ENCODE measurements at regions not wholly inside any gene's neighbourhood (a gene's known extent, or its start where the extent isn't known, plus 50 kb on each side); places are given as distances from the start of the nearest gene placed in this dataset.

DNA sequence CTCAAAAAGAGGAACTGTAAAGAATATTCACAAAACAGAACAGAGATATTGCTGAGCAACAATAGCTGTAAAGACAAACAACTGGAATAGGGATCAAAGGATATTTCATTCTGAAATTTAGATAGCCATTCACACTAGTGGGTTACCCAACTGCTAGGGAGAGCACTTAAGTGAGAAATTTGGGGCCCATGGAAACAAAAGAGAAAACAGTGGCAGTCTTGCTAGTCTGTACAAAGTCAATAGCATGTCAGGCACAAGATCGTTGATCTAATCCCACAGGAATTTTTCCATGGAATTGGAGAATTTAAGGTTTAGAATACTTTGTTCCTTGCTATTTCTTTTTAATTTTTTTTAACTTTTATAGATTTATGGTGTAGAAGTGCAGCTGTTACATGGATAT, 467.0 kb downstream of the PCDH18 start:
- no peak overlapping the region for H2AK5ac ChIP-seq (ENCODE audit: low read length, severe bottlenecking)
- no peaks in the 10 kb centered on the region for H3K27me3 ChIP-seq (ENCODE audit: control insufficient read depth in 1 of 2, insufficient read depth in 1 of 2, low read length in 2 of 2)
- no peaks in the 10 kb centered on the region for H3K9me3 ChIP-seq (ENCODE audit: control insufficient read depth, low read length)
- H3K27ac ChIP-seq (ENCODE audit: low read length, poor library complexity, severe bottlenecking) = no peak overlapping the region
- H4K91ac ChIP-seq (ENCODE audit: low read length) = no peak overlapping the region
- no peaks in the 10 kb centered on the region for H3K4me1 ChIP-seq (ENCODE audit: control insufficient read depth, insufficient read depth, low read depth, low read length)
- H3K9ac ChIP-seq (ENCODE audit: low read length) = no peak overlapping the region
- WGBS = no CpG with 5 or more reads among the region's 1 CpG
- no peak overlapping the region for H4K8ac ChIP-seq (ENCODE audit: low read length)
- H3K4me2 ChIP-seq (ENCODE audit: low read length, poor library complexity, severe bottlenecking) = no peak overlapping the region
- H2BK120ac ChIP-seq (ENCODE audit: low read depth, low read length) = no peak overlapping the region
- H2AFZ ChIP-seq (ENCODE audit: low read depth, low read length) = no peak overlapping the region
- H2BK12ac ChIP-seq (ENCODE audit: low read length in 2 of 2) = no peak overlapping the region
- H3K14ac ChIP-seq (ENCODE audit: low read length in 2 of 2) = no peak overlapping the region
- H3K36me3 ChIP-seq (ENCODE audit: control insufficient read depth in 1 of 2, insufficient read depth in 2 of 2, low read depth in 1 of 2, low read length in 2 of 2) = peaks cover 0 to 16% of the 10 kb centered on the region in 2 experiments
- H2BK15ac ChIP-seq (ENCODE audit: low read depth, poor library complexity, severe bottlenecking) = no peak overlapping the region
- H2BK5ac ChIP-seq (ENCODE audit: low read depth, low read length, poor library complexity, severe bottlenecking) = no peak overlapping the region
- no peak overlapping the region for H3K18ac ChIP-seq (ENCODE audit: low read depth in 1 of 2, low read length in 2 of 2)
- no peak overlapping the region for H3K4ac ChIP-seq (ENCODE audit: low read depth in 1 of 2, low read length in 2 of 2)
- H3K79me1 ChIP-seq (replicated peaks; ENCODE audit: low read length, poor library complexity, severe bottlenecking) = no peaks in the 10 kb centered on the region
- no peak overlapping the region for H3K23ac ChIP-seq (ENCODE audit: low read length in 2 of 2)
- H3K4me3 ChIP-seq (ENCODE audit: insufficient read depth in 1 of 2, low read depth in 1 of 2, low read length in 2 of 2) = no peak overlapping the region
- peak; percentile 69 for DNase-seq

DNA sequence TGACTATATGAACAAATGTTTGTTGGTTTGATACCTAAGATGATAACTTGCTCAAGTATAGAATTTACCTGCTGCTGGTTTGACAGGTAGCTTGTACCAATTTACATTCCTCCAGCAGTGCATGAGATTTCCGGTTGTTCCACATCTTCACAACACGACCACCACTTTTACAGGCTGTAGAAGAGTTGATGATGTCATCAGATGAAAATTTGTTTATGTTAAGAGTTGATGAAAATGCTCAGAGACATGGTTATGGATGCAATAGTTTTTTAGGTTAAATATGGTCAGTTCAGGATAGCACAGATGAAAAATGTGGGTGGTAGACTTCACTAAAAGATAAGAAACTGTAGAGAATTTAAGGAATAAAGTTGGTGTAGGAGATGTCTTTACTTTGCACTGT, 468.3 kb downstream of the PCDH18 start:
- no peak overlapping the region for H3K4me2 ChIP-seq (ENCODE audit: low read length, poor library complexity, severe bottlenecking)
- no peak overlapping the region for H3K18ac ChIP-seq (ENCODE audit: low read depth in 1 of 2, low read length in 2 of 2)
- H3K27ac ChIP-seq (ENCODE audit: low read length, poor library complexity, severe bottlenecking) = no peak overlapping the region
- no peak overlapping the region for H2BK12ac ChIP-seq (ENCODE audit: low read length in 2 of 2)
- WGBS = 88% methylated on average over 2 of the region's 2 CpGs
- H4K91ac ChIP-seq (ENCODE audit: low read length) = no peak overlapping the region
- no peak for DNase-seq
- H3K9me3 ChIP-seq (ENCODE audit: control insufficient read depth, low read length) = no peaks in the 10 kb centered on the region
- no peak overlapping the region for H2BK15ac ChIP-seq (ENCODE audit: low read depth, poor library complexity, severe bottlenecking)
- H2BK120ac ChIP-seq (ENCODE audit: low read depth, low read length) = no peak overlapping the region
- no peak overlapping the region for H2BK5ac ChIP-seq (ENCODE audit: low read depth, low read length, poor library complexity, severe bottlenecking)
- no peak overlapping the region for H3K4ac ChIP-seq (ENCODE audit: low read depth in 1 of 2, low read length in 2 of 2)
- H4K8ac ChIP-seq (ENCODE audit: low read length) = no peak overlapping the region
- no peak overlapping the region for H3K23ac ChIP-seq (ENCODE audit: low read length in 2 of 2)
- no peaks in the 10 kb centered on the region for H3K4me1 ChIP-seq (ENCODE audit: control insufficient read depth, insufficient read depth, low read depth, low read length)
- no peak overlapping the region for H2AK5ac ChIP-seq (ENCODE audit: low read length, severe bottlenecking)
- H3K9ac ChIP-seq (ENCODE audit: low read length) = no peak overlapping the region
- H3K79me1 ChIP-seq (replicated peaks; ENCODE audit: low read length, poor library complexity, severe bottlenecking) = no peaks in the 10 kb centered on the region
- no peak overlapping the region for H3K4me3 ChIP-seq (ENCODE audit: insufficient read depth in 1 of 2, low read depth in 1 of 2, low read length in 2 of 2)
- no peak overlapping the region for H2AFZ ChIP-seq (ENCODE audit: low read depth, low read length)
- H3K14ac ChIP-seq (ENCODE audit: low read length in 2 of 2) = no peak overlapping the region
- no peaks in the 10 kb centered on the region for H3K27me3 ChIP-seq (ENCODE audit: control insufficient read depth in 1 of 2, insufficient read depth in 1 of 2, low read length in 2 of 2)
- peaks cover 0 to 8% of the 10 kb centered on the region in 2 experiments for H3K36me3 ChIP-seq (ENCODE audit: control insufficient read depth in 1 of 2, insufficient read depth in 2 of 2, low read depth in 1 of 2, low read length in 2 of 2)

- no peak overlapping the region for H2AFZ ChIP-seq (ENCODE audit: low read depth, low read length)
- H3K18ac ChIP-seq (ENCODE audit: low read depth in 1 of 2, low read length in 2 of 2) = no peak overlapping the region
- no peak overlapping the region for H3K23ac ChIP-seq (ENCODE audit: low read length in 2 of 2)
- no peak overlapping the region for H2BK15ac ChIP-seq (ENCODE audit: low read depth, poor library complexity, severe bottlenecking)
- H2BK120ac ChIP-seq (ENCODE audit: low read depth, low read length) = no peak overlapping the region
- no peak overlapping the region for H3K4me3 ChIP-seq (ENCODE audit: insufficient read depth in 1 of 2, low read depth in 1 of 2, low read length in 2 of 2)
- H3K4me1 ChIP-seq (ENCODE audit: control insufficient read depth, insufficient read depth, low read depth, low read length) = no peaks in the 10 kb centered on the region
- H4K8ac ChIP-seq (ENCODE audit: low read length) = no peak overlapping the region
- no peaks in the 10 kb centered on the region for H3K79me1 ChIP-seq (replicated peaks; ENCODE audit: low read length, poor library complexity, severe bottlenecking)
- no peak for DNase-seq
- H3K9me3 ChIP-seq (ENCODE audit: control insufficient read depth, low read length) = no peaks in the 10 kb centered on the region
- H2AK5ac ChIP-seq (ENCODE audit: low read length, severe bottlenecking) = no peak overlapping the region
- no peaks in the 10 kb centered on the region for H3K27me3 ChIP-seq (ENCODE audit: control insufficient read depth in 1 of 2, insufficient read depth in 1 of 2, low read length in 2 of 2)
- WGBS = no CpG with 5 or more reads among the region's 2 CpGs
- no peak overlapping the region for H2BK5ac ChIP-seq (ENCODE audit: low read depth, low read length, poor library complexity, severe bottlenecking)
- H3K4ac ChIP-seq (ENCODE audit: low read depth in 1 of 2, low read length in 2 of 2) = no peak overlapping the region
- H2BK12ac ChIP-seq (ENCODE audit: low read length in 2 of 2) = no peak overlapping the region
- no peak overlapping the region for H3K4me2 ChIP-seq (ENCODE audit: low read length, poor library complexity, severe bottlenecking)
- no peak overlapping the region for H3K14ac ChIP-seq (ENCODE audit: low read length in 2 of 2)
- H4K91ac ChIP-seq (ENCODE audit: low read length) = no peak overlapping the region
- no peak overlapping the region for H3K27ac ChIP-seq (ENCODE audit: low read length, poor library complexity, severe bottlenecking)
- H3K9ac ChIP-seq (ENCODE audit: low read length) = no peak overlapping the region
- H3K36me3 ChIP-seq (ENCODE audit: control insufficient read depth in 1 of 2, insufficient read depth in 2 of 2, low read depth in 1 of 2, low read length in 2 of 2) = no peaks in the 10 kb centered on the region
Observed at GRCh38 chr4:137043184-137043583, 489.1 kb downstream of the PCDH18 start.

DNA sequence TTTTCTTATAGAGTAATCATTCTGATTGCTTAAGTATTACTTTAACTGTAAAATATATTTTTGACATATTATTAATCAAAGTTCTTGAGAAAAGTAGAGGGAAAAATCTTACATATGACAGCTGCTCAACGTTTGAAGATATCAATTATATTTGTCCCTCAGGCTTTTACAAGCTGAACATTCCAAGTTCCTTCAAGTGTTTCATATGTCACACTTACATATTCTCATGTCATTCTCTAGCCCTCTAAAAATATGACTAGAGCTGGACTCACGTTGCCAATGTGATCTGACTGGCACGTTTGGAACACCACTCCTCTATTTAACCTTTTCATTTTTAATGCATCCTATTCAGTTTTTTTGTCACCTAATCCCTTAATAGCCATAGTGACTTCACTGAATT, 492.9 kb downstream of the PCDH18 start:
- H2AFZ ChIP-seq (ENCODE audit: low read depth, low read length) = no peak overlapping the region
- no peak overlapping the region for H2BK120ac ChIP-seq (ENCODE audit: low read depth, low read length)
- no peak overlapping the region for H3K4me2 ChIP-seq (ENCODE audit: low read length, poor library complexity, severe bottlenecking)
- no peak for DNase-seq
- no peak overlapping the region for H4K91ac ChIP-seq (ENCODE audit: low read length)
- H3K36me3 ChIP-seq (ENCODE audit: control insufficient read depth in 1 of 2, insufficient read depth in 2 of 2, low read depth in 1 of 2, low read length in 2 of 2) = no peaks in the 10 kb centered on the region
- no peak overlapping the region for H3K27ac ChIP-seq (ENCODE audit: low read length, poor library complexity, severe bottlenecking)
- no peak overlapping the region for H2BK5ac ChIP-seq (ENCODE audit: low read depth, low read length, poor library complexity, severe bottlenecking)
- H3K4me1 ChIP-seq (ENCODE audit: control insufficient read depth, insufficient read depth, low read depth, low read length) = no peaks in the 10 kb centered on the region
- H3K79me1 ChIP-seq (replicated peaks; ENCODE audit: low read length, poor library complexity, severe bottlenecking) = no peaks in the 10 kb centered on the region
- no peak overlapping the region for H3K4me3 ChIP-seq (ENCODE audit: insufficient read depth in 1 of 2, low read depth in 1 of 2, low read length in 2 of 2)
- no peak overlapping the region for H2AK5ac ChIP-seq (ENCODE audit: low read length, severe bottlenecking)
- no peak overlapping the region for H3K14ac ChIP-seq (ENCODE audit: low read length in 2 of 2)
- H4K8ac ChIP-seq (ENCODE audit: low read length) = no peak overlapping the region
- H3K9me3 ChIP-seq (ENCODE audit: control insufficient read depth, low read length) = no peaks in the 10 kb centered on the region
- H2BK15ac ChIP-seq (ENCODE audit: low read depth, poor library complexity, severe bottlenecking) = no peak overlapping the region
- no peak overlapping the region for H2BK12ac ChIP-seq (ENCODE audit: low read length in 2 of 2)
- WGBS = 72% methylated on average over 3 of the region's 3 CpGs
- no peak overlapping the region for H3K23ac ChIP-seq (ENCODE audit: low read length in 2 of 2)
- no peaks in the 10 kb centered on the region for H3K27me3 ChIP-seq (ENCODE audit: control insufficient read depth in 1 of 2, insufficient read depth in 1 of 2, low read length in 2 of 2)
- no peak overlapping the region for H3K9ac ChIP-seq (ENCODE audit: low read length)
- no peak overlapping the region for H3K18ac ChIP-seq (ENCODE audit: low read depth in 1 of 2, low read length in 2 of 2)
- no peak overlapping the region for H3K4ac ChIP-seq (ENCODE audit: low read depth in 1 of 2, low read length in 2 of 2)
